H9 (cell line): ENCODE measurements at regions not wholly inside any gene's neighbourhood (a gene's known extent, or its start where the extent isn't known, plus 50 kb on each side); places are given as distances from the start of the nearest gene placed in this dataset.
"Not testable (repeated sequence)": the region's sequence is repeated elsewhere in the genome, so short reads cannot be mapped to it uniquely, and the experiment has no call there.

Source experiments
- DNase-seq: peaks from one replicate; pipeline ENCODE4 v3.0.0-alpha.2; 2017
- H2AFZ ChIP-seq: one replicate; pipeline ENCODE4 v1.6.1; 2013; ENCODE audit warnings: mild to moderate bottlenecking, low read length, control low read depth, moderate library complexity
- H2AK5ac ChIP-seq: 2 replicates; pipeline ENCODE4 v1.6.1; 2013; ENCODE audit warnings: low read length, control low read depth, mixed read lengths; ENCODE audit not compliant: insufficient read length
- H2BK120ac ChIP-seq: one replicate; pipeline ENCODE4 v1.6.1; 2013; ENCODE audit warnings: low read depth, mild to moderate bottlenecking, low read length, control low read depth, inconsistent platforms; ENCODE audit not compliant: poor library complexity, severe bottlenecking
- H2BK12ac ChIP-seq: 2 replicates; pipeline ENCODE4 v1.6.1; 2013; ENCODE audit warnings: low read length, control low read depth, mixed read lengths, low read depth; ENCODE audit not compliant: insufficient read length
- H2BK15ac ChIP-seq: 2 replicates; pipeline ENCODE4 v1.6.1; 2013; ENCODE audit warnings: low read depth, low read length, control low read depth
- H2BK20ac ChIP-seq: one replicate; pipeline ENCODE4 v1.6.1; 2013; ENCODE audit warnings: low read depth, mild to moderate bottlenecking, low read length, control low read depth, inconsistent platforms; ENCODE audit not compliant: poor library complexity, severe bottlenecking
- H2BK5ac ChIP-seq: 2 replicates; pipeline ENCODE4 v1.6.1; 2013; ENCODE audit warnings: low read length, control low read depth, mixed read lengths; ENCODE audit not compliant: insufficient read length
- H3K14ac ChIP-seq: 2 replicates; pipeline ENCODE4 v1.6.1; 2013; ENCODE audit warnings: low read length, control low read depth; ENCODE audit not compliant: insufficient read depth
- H3K18ac ChIP-seq: 2 replicates; pipeline ENCODE4 v1.6.1; 2013; ENCODE audit warnings: low read depth, mild to moderate bottlenecking, mixed read lengths, low read length, control low read depth; ENCODE audit not compliant: insufficient read length
- H3K23ac ChIP-seq: 2 replicates; pipeline ENCODE4 v1.6.1; 2013; ENCODE audit warnings: low read length, control low read depth, mixed read lengths, low read depth; ENCODE audit not compliant: insufficient read length
- H3K23me2 ChIP-seq: 2 replicates; pipeline ENCODE4 v1.6.1; 2013; ENCODE audit warnings: low read depth, mild to moderate bottlenecking, mixed read lengths, low read length, control low read depth; ENCODE audit not compliant: insufficient read length, poor library complexity, severe bottlenecking
- H3K27ac ChIP-seq: 2 replicates; pipeline ENCODE4 v1.5.1; 2013; ENCODE audit warnings: low read length, control low read depth, mixed read lengths, low read depth; ENCODE audit not compliant: insufficient read length
- H3K27me3 ChIP-seq: 2 replicates; pipeline ENCODE4 v1.6.1; 2013; ENCODE audit warnings: low read length, control low read depth, inconsistent platforms; ENCODE audit not compliant: insufficient read depth
- H3K4ac ChIP-seq: 2 replicates; pipeline ENCODE4 v1.6.1; 2013; ENCODE audit warnings: low read depth, mild to moderate bottlenecking, control low read depth, inconsistent platforms, low read length, moderate library complexity
- H3K4me1 ChIP-seq: 2 replicates; pipeline ENCODE4 v1.6.1; 2013; ENCODE audit warnings: low read length, control low read depth, inconsistent platforms; ENCODE audit not compliant: insufficient read depth
- H3K4me2 ChIP-seq: 2 replicates; pipeline ENCODE4 v1.6.1; 2013; ENCODE audit warnings: low read length, control low read depth, mixed read lengths; ENCODE audit not compliant: insufficient read length, insufficient read depth
- H3K56ac ChIP-seq: 2 replicates; pipeline ENCODE4 v1.6.1; 2013; ENCODE audit warnings: low read depth, mild to moderate bottlenecking, mixed read lengths, low read length, control low read depth; ENCODE audit not compliant: insufficient read length
- H3K79me1 ChIP-seq: 2 replicates; pipeline ENCODE4 v1.6.1; 2013; ENCODE audit warnings: low read depth, mild to moderate bottlenecking, moderate library complexity, low read length, control low read depth, inconsistent platforms; ENCODE audit not compliant: insufficient read depth, poor library complexity, severe bottlenecking
- H3K79me2 ChIP-seq: 2 replicates; pipeline ENCODE4 v1.6.1; 2013; ENCODE audit warnings: low read length, control low read depth, inconsistent platforms; ENCODE audit not compliant: insufficient read depth
- H3K9ac ChIP-seq: 2 replicates; pipeline ENCODE4 v1.6.1; 2013; ENCODE audit warnings: low read length, control low read depth, mixed read lengths; ENCODE audit not compliant: insufficient read length; ENCODE audit errors: extremely low read depth
- H3K9me3 ChIP-seq: one replicate; pipeline ENCODE4 v1.6.1; 2013; ENCODE audit warnings: low read depth, low read length, inconsistent platforms; ENCODE audit not compliant: control insufficient read depth
- H3T11ph ChIP-seq: one replicate; pipeline ENCODE4 v1.6.1; 2013; ENCODE audit warnings: mild to moderate bottlenecking, low read length, control low read depth, inconsistent platforms
- H4K20me1 ChIP-seq: one replicate; pipeline ENCODE4 v1.6.1; 2013; ENCODE audit not compliant: control insufficient read depth, insufficient read length, insufficient read depth
- H4K5ac ChIP-seq: 2 replicates; pipeline ENCODE4 v1.6.1; 2013; ENCODE audit warnings: low read depth, mild to moderate bottlenecking, mixed read lengths, low read length, control low read depth; ENCODE audit not compliant: insufficient read length
- H4K8ac ChIP-seq: replicated peaks from 2 replicates; pipeline ENCODE4 v1.6.1; 2013; ENCODE audit warnings: low read length, control low read depth, mixed read lengths, low read depth; ENCODE audit not compliant: insufficient read length
- H4K91ac ChIP-seq: 2 replicates; pipeline ENCODE4 v1.6.1; 2013; ENCODE audit warnings: low read depth, mild to moderate bottlenecking, moderate library complexity, mixed read lengths, low read length, control low read depth; ENCODE audit not compliant: insufficient read length
- H3K27ac Mint-ChIP-seq, 3 experiments: 2 replicates in 2 of 3; 3 replicates in 1 of 3; pipeline ENCODE4 v1.8.0; 2020 to 2021; ENCODE audit warnings: mixed read lengths in 3 of 3, mild to moderate bottlenecking in 1 of 3, moderate library complexity in 1 of 3
- H3K27me3 Mint-ChIP-seq: 2 replicates; pipeline ENCODE4 v1.8.0; 2021; ENCODE audit warnings: low read depth, mild to moderate bottlenecking, moderate library complexity, mixed read lengths
- H3K36me3 Mint-ChIP-seq, 3 experiments: 2 replicates in 2 of 3; 3 replicates in 1 of 3; pipeline ENCODE4 v1.8.0; 2020 to 2021; ENCODE audit warnings: low read depth in 3 of 3, mixed read lengths in 3 of 3; ENCODE audit not compliant: insufficient read depth in 1 of 3
- H3K4me1 Mint-ChIP-seq, 2 experiments: 2 replicates each; pipeline ENCODE4 v1.8.0; 2020; ENCODE audit warnings: mixed read lengths in 2 of 2
- H3K4me3 Mint-ChIP-seq, 2 experiments: 2 replicates in 1 of 2; 3 replicates in 1 of 2; pipeline ENCODE4 v1.8.0; 2020 to 2021; ENCODE audit warnings: mild to moderate bottlenecking in 2 of 2, mixed read lengths in 2 of 2, moderate library complexity in 1 of 2
- H3K9me3 Mint-ChIP-seq, 2 experiments: 2 replicates in 1 of 2; 3 replicates in 1 of 2; pipeline ENCODE4 v1.8.0; 2020; ENCODE audit warnings: mild to moderate bottlenecking in 2 of 2, mixed read lengths in 2 of 2, moderate library complexity in 1 of 2
- WGBS: extraction: QIAGEN DNeasy Blood & Tissue Kit; methylation state at CpG from one replicate; pipeline ENCODE4 v1.1.7; 2013; ENCODE audit warnings: missing lambda C conversion rate, low lambda C conversion rate, mixed read lengths; ENCODE audit not compliant: insufficient read length; ENCODE audit errors: extremely low coverage; 5-methylcytosine and 5-hydroxymethylcytosine counted together
- TF ChIP-seq, protein P1 (sequence below): fragments of 200-600 bp; sonication (generic); conservative IDR thresholded peaks from 3 replicates; pipeline ENCODE4 v1.8.0; 2021; ENCODE audit warnings: antibody characterized with exemption, mild to moderate bottlenecking

DNA sequence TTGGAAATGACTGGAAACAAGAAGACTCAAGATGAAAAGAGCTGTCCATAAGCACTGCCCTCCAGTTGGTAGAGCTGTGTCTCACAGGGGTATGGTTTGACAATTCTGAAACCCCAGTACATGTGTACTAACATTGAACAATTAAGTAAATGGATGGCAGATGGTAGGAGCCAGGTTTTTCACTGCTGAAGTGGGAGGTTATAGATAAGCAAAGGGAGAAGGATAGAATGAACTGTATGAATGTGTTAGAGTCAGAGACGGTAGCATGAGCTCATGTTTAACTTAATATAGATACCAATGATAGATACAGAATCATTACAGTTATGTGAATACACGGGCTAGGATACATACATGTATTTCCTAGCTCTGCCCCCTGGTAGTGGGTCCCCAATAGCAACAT lies 95.0 kb upstream of the SIRPA start:
- no peaks in the 10 kb centered on the region for H4K20me1 ChIP-seq
- no peak overlapping the region for H2BK12ac ChIP-seq
- no CpG with 5 or more reads among the region's 2 CpGs for WGBS
- H3K27me3 Mint-ChIP-seq, result peaks cover 30% of the 10 kb centered on the region
- H2BK120ac ChIP-seq, result no peak overlapping the region
- no peak overlapping the region for H3K18ac ChIP-seq
- no peak overlapping the region for H2AK5ac ChIP-seq
- H2AFZ ChIP-seq, result no peak overlapping the region
- H2BK15ac ChIP-seq, result no peak overlapping the region
- H3K9ac ChIP-seq, result no peak overlapping the region
- H3K14ac ChIP-seq, result no peak overlapping the region
- no peaks in the 10 kb centered on the region for H3K9me3 Mint-ChIP-seq
- no peak overlapping the region for H3K4me2 ChIP-seq
- TF ChIP-seq, protein P1, sequence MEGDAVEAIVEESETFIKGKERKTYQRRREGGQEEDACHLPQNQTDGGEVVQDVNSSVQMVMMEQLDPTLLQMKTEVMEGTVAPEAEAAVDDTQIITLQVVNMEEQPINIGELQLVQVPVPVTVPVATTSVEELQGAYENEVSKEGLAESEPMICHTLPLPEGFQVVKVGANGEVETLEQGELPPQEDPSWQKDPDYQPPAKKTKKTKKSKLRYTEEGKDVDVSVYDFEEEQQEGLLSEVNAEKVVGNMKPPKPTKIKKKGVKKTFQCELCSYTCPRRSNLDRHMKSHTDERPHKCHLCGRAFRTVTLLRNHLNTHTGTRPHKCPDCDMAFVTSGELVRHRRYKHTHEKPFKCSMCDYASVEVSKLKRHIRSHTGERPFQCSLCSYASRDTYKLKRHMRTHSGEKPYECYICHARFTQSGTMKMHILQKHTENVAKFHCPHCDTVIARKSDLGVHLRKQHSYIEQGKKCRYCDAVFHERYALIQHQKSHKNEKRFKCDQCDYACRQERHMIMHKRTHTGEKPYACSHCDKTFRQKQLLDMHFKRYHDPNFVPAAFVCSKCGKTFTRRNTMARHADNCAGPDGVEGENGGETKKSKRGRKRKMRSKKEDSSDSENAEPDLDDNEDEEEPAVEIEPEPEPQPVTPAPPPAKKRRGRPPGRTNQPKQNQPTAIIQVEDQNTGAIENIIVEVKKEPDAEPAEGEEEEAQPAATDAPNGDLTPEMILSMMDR, result no peak
- DNase-seq, result no peak
- H3K56ac ChIP-seq, result no peak overlapping the region
- no peak overlapping the region for H3T11ph ChIP-seq
- H4K5ac ChIP-seq, result no peak overlapping the region
- H3K79me1 ChIP-seq, result no peaks in the 10 kb centered on the region
- no peak overlapping the region for H3K4ac ChIP-seq
- no peak overlapping the region for H3K27ac Mint-ChIP-seq
- peaks cover 13% of the 10 kb centered on the region for H3K23me2 ChIP-seq
- H3K79me2 ChIP-seq, result no peaks in the 10 kb centered on the region
- H3K9me3 ChIP-seq, result no peaks in the 10 kb centered on the region
- no peak overlapping the region for H4K91ac ChIP-seq
- no peaks in the 10 kb centered on the region; the same call in 1 of the 2 replicates for H3K4me1 ChIP-seq
- no peak overlapping the region for H3K27ac ChIP-seq
- H3K36me3 Mint-ChIP-seq, result no peaks in the 10 kb centered on the region
- no peak overlapping the region for H2BK20ac ChIP-seq
- no peak overlapping the region for H3K23ac ChIP-seq
- peaks cover 33 to 34% of the 10 kb centered on the region in 2 experiments for H3K4me1 Mint-ChIP-seq
- no peak overlapping the region for H2BK5ac ChIP-seq
- H4K8ac ChIP-seq, result no peak overlapping the region
- H3K27me3 ChIP-seq, result peaks cover 8% of the 10 kb centered on the region; the same call in 1 of the 2 replicates
- H3K4me3 Mint-ChIP-seq, result no peak overlapping the region

DNA sequence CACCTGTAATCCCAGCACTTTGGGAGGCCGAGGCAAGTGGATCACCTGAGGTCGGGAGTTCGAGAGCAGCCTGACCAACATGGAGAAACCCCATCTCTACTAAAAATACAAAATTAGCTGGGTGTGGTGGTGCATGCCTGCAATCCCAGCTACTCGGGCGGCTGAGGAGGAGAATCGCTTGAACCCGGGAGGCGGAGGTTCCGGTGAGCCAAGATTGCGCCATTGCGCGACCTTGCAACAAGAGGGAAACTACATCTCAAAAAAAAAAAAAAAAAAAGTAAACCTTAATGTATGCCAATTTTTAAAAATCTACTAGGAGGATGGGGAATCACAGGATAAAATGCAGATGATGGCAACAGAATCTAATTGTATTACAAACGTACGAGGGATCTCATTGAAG lies 95.5 kb upstream of the SIRPA start:
- H4K20me1 ChIP-seq, H3K18ac ChIP-seq, H3K27ac ChIP-seq, H3K9ac ChIP-seq, H2BK20ac ChIP-seq, H3K9me3 ChIP-seq, H3K4me2 ChIP-seq, H3K4ac ChIP-seq, H2AFZ ChIP-seq, H2BK5ac ChIP-seq, H4K8ac ChIP-seq, H3T11ph ChIP-seq, H3K14ac ChIP-seq, H3K9me3 Mint-ChIP-seq, H4K5ac ChIP-seq, H2AK5ac ChIP-seq, H3K56ac ChIP-seq, H2BK12ac ChIP-seq, H3K27ac Mint-ChIP-seq, H2BK120ac ChIP-seq, H4K91ac ChIP-seq, H2BK15ac ChIP-seq, H3K4me3 Mint-ChIP-seq, DNase-seq, H3K27me3 ChIP-seq, H3K4me1 ChIP-seq, H3K79me2 ChIP-seq, H3K36me3 Mint-ChIP-seq, H3K23ac ChIP-seq, H3K79me1 ChIP-seq: not testable (repeated sequence)
- H3K4me1 Mint-ChIP-seq, result peaks cover 30 to 31% of the 10 kb centered on the region in 2 experiments
- peaks cover 31% of the 10 kb centered on the region for H3K27me3 Mint-ChIP-seq
- peaks cover 13% of the 10 kb centered on the region for H3K23me2 ChIP-seq
- WGBS, result no CpG with 5 or more reads among the region's 14 CpGs
